ENCODE measurements at regions not wholly inside any gene's neighbourhood (a gene's known extent, or its start where the extent isn't known, plus 50 kb on each side); places are given as distances from the start of the nearest gene placed in this dataset.
A peak's percentile ranks its signal among the peaks of the same experiment; 100 is the strongest.

- DNase-seq (ENCODE audit: low read depth), result no peak
Observed at GRCh38 chr12:44961887-44962286, 85.8 kb upstream of the NELL2 start.

- DNase-seq (ENCODE audit: low read depth), result peak; percentile 3
Observed at GRCh38 chr12:44960856-44961255, 84.7 kb upstream of the NELL2 start.

- no peak for DNase-seq (ENCODE audit: low read depth)
Observed at GRCh38 chr12:44960423-44960822, 84.3 kb upstream of the NELL2 start.

DNA sequence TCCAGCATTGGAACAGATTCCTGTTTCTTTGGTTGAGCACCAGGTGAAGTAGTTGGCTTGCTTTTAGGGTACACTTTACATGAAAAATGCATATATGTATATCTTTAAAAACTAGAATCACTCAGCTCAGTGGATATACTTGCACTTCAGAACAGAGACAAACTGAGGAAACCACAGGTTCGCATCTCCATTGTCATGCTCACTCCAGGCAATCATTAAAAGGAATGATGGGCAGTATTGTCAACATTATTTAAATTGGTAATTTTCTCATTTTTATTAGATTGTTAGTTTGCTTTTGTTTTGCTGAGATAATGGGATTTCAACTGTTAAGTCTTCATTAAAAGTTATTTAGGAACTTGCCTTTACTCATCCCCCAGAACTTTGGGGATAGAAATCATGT is 71.0 kb upstream of the NELL2 start:
- DNase-seq (ENCODE audit: low read depth), result no peak

- DNase-seq (ENCODE audit: low read depth), result no peak
Observed at GRCh38 chr12:44942714-44943113, 66.6 kb upstream of the NELL2 start.

GRCh38 chr12:44930972-44931600 is 55.0 kb upstream of the NELL2 start:
- DNase-seq (ENCODE audit: low read depth), result peak; percentile 85

DNA sequence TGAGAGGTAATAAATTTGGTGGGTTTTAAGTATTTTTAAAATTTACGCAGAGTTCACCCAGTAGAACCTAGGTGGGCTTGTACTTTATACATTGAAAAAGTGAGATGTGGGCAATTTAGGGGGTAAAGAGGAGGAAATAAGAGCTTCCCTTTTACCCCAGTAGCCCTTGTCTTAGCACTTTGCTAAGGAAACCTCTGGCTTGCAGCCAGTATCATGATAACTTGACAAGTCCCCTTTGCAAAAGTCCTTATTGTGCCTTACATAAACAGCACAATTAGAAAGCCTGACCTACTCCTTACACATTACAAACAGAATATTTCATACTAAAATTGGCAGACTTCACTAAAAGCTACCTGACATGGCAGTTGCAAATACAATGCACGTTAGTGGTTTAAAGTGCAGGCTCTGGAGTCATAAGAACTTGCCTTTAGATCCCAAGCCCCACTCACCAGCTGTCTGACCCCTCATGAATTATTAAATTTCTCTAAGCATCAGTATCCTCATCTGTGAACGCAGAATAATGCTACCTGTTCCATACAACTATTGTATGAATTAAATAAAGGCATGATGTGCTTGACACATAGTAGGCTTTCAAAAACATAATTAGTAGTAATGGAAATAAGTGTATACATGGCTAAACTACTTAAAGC is 53.2 kb upstream of the NELL2 start:
- DNase-seq (ENCODE audit: low read depth), result no peak
